NT2/D1 (cell line): ENCODE measurements at regions not wholly inside any gene's neighbourhood (a gene's known extent, or its start where the extent isn't known, plus 50 kb on each side); places are given as distances from the start of the nearest gene placed in this dataset.

ENCODE experiments used
- SUZ12 ChIP-seq: IDR thresholded peaks from 2 replicates; pipeline ENCODE4 v1.6.1; 2011; ENCODE audit not compliant: insufficient read length, insufficient read depth; ENCODE audit errors: extremely low read depth
- ZNF274 ChIP-seq: IDR thresholded peaks from 2 replicates; pipeline ENCODE4 v1.6.1; 2011; ENCODE audit warnings: mild to moderate bottlenecking, low read depth, low read length

DNA sequence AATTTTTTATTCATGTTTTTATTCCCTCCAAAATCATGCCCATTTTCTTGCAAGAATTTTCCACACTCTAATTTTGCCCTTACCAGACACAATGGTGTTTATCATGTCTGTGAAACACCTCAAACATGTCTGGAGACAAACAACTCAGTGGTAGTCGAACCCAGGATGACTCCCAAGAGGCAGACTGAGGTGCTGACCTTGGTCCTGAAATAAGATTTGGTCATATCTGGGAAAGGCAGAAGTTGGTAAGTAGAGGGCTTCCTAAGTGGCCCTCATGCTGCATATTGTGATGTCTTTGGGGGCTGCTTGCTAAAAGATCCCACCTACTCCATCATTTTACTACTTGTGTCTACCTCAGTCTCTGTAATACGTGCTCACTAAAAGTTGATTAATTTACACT, 369.4 kb upstream of the ISX start:
- TF ChIP-seq SUZ12 (no peak), ZNF274 (no peak)
